ENCODE measurements at regions not wholly inside any gene's neighbourhood (a gene's known extent, or its start where the extent isn't known, plus 50 kb on each side); places are given as distances from the start of the nearest gene placed in this dataset.

DNA sequence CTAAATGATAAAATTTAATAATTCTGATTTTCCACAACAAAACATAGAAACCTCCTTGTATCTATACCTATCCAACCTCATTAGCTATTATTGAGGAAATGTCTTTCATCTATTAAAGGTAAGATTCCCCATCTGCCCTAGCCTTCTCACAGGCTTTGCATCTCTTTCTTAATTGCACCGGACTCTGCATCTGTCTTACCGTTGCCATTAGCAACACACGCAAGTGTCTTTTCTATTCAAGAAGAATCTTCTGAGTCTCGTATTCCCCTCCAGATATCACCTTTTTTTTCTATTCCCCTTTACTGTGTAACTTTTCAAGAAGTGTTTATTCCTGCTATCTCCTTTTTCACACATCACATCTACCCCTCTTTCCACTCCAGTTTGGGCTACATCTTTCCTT is 500.0 kb downstream of the NOVA1 start:
- Histone ChIP-seq H3K4me1 (ENCODE audit: control insufficient read depth in 1 of 2, insufficient read depth in 2 of 2, low read depth in 1 of 2, low read length in 1 of 2) (no peaks in the 10 kb centered on the region), H3K36me3 (replicated peaks in 1 of 2; ENCODE audit: control insufficient read depth in 1 of 2, insufficient read depth in 2 of 2, low read length in 1 of 2) (no peaks in the 10 kb centered on the region), H3K27ac (ENCODE audit: low read depth in 2 of 2, low read length in 1 of 2) (no peak overlapping the region), H3K4me3 (ENCODE audit: low read depth in 2 of 2, low read length in 1 of 2) (no peak overlapping the region), H3K9me3 (no peaks in the 10 kb centered on the region), H3F3A (replicated peaks; ENCODE audit: insufficient read depth) (no peaks in the 10 kb centered on the region), H3K9ac (no peak overlapping the region), H3K79me2 (ENCODE audit: insufficient read depth) (no peaks in the 10 kb centered on the region), H3K4me2 (no peak overlapping the region), H3K9me2 (no peaks in the 10 kb centered on the region), H4K20me1 (ENCODE audit: insufficient read depth) (no peaks in the 10 kb centered on the region), H3K27me3 (ENCODE audit: insufficient read depth) (no peaks in the 10 kb centered on the region), H2AFZ (ENCODE audit: low read depth) (no peak overlapping the region)
- CTCF ChIA-PET: no interaction called here
- no peak for DNase-seq
- TF ChIP-seq NFIC (IDR thresholded peaks at IDR 0.05; ENCODE audit: borderline replicate concordance) (no peak), TCF12 (IDR thresholded peaks at IDR 0.05) (no peak), FOSL2 (IDR thresholded peaks at IDR 0.05; ENCODE audit: borderline replicate concordance, low read depth) (no peak), POLR2AphosphoS5 (IDR thresholded peaks at IDR 0.05; ENCODE audit: low read depth, low read length) (no peak), TAF1 (IDR thresholded peaks at IDR 0.05; ENCODE audit: borderline replicate concordance, low read depth, low read length) (no peak), FOXJ3 (CRISPR knock-in tag; IDR thresholded peaks at IDR 0.05) (no peak), USF1 (IDR thresholded peaks at IDR 0.05; ENCODE audit: borderline replicate concordance, low read depth) (no peak), ELF1 (IDR thresholded peaks at IDR 0.05) (no peak), MEF2A (IDR thresholded peaks at IDR 0.05; ENCODE audit: borderline replicate concordance, low read depth) (no peak), FOXM1 (IDR thresholded peaks at IDR 0.05; ENCODE audit: low read depth) (no peak)
- TF ChIP-seq, protein P1, sequence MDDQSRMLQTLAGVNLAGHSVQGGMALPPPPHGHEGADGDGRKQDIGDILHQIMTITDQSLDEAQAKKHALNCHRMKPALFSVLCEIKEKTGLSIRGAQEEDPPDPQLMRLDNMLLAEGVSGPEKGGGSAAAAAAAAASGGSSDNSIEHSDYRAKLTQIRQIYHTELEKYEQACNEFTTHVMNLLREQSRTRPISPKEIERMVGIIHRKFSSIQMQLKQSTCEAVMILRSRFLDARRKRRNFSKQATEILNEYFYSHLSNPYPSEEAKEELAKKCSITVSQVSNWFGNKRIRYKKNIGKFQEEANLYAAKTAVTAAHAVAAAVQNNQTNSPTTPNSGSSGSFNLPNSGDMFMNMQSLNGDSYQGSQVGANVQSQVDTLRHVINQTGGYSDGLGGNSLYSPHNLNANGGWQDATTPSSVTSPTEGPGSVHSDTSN (IDR thresholded peaks at IDR 0.05): no peak
- TF ChIP-seq, protein P2, sequence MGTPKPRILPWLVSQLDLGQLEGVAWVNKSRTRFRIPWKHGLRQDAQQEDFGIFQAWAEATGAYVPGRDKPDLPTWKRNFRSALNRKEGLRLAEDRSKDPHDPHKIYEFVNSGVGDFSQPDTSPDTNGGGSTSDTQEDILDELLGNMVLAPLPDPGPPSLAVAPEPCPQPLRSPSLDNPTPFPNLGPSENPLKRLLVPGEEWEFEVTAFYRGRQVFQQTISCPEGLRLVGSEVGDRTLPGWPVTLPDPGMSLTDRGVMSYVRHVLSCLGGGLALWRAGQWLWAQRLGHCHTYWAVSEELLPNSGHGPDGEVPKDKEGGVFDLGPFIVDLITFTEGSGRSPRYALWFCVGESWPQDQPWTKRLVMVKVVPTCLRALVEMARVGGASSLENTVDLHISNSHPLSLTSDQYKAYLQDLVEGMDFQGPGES (IDR thresholded peaks at IDR 0.05; ENCODE audit: low read depth, low read length): no peak
- 2% methylated on average over 4 of the region's 4 CpGs for WGBS (ENCODE audit: low lambda C conversion rate)
- POLR2A ChIA-PET: no interaction called here

DNA sequence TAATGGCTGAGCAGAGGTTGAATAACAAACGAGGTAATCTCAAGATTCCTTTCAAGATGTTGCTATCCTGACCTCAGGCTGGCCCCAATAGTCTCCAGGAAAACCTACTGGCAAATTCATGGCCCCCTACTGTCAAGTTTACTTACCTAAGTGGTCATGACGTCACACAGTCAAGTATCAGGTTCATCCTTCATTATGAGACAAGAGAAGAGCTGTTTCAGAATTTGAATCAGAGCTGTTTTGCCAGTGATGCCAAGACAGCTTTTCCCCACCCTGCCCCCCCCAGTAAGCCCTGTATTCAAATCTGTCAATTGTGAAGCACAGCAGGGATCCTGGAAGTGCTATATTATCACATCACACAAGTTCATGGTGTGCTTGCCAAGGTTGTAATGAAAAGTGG is 509.6 kb downstream of the NOVA1 start:
- WGBS (ENCODE audit: low lambda C conversion rate): 0% methylated on average over 2 of the region's 2 CpGs
- POLR2A ChIA-PET: no interaction called here
- CTCF ChIA-PET: no interaction called here
- TF ChIP-seq EP300 (IDR thresholded peaks at IDR 0.05; ENCODE audit: borderline replicate concordance in 1 of 2, low read depth in 1 of 2, low read length in 1 of 2) (no peak), TCF12 (IDR thresholded peaks at IDR 0.05) (no peak), GABPA (IDR thresholded peaks at IDR 0.05; ENCODE audit: low read depth) (no peak), TEAD4 (IDR thresholded peaks at IDR 0.05; ENCODE audit: borderline replicate concordance, insufficient read depth) (no peak), MEF2A (IDR thresholded peaks at IDR 0.05; ENCODE audit: borderline replicate concordance, low read depth) (no peak), USF1 (IDR thresholded peaks at IDR 0.05; ENCODE audit: borderline replicate concordance, low read depth) (no peak), FOXJ3 (CRISPR knock-in tag; IDR thresholded peaks at IDR 0.05) (no peak), RCOR1 (IDR thresholded peaks at IDR 0.05; ENCODE audit: low read length) (no peak), JUND (IDR thresholded peaks at IDR 0.05) (no peak), USF2 (IDR thresholded peaks at IDR 0.05; ENCODE audit: borderline replicate concordance, low read depth, low read length) (no peak), REST (IDR thresholded peaks at IDR 0.05; ENCODE audit: low read depth, low read length) (no peak), NFIC (IDR thresholded peaks at IDR 0.05; ENCODE audit: borderline replicate concordance) (no peak), FOSL2 (IDR thresholded peaks at IDR 0.05; ENCODE audit: borderline replicate concordance, low read depth) (no peak), GATA2 (CRISPR knock-in tag; IDR thresholded peaks at IDR 0.05) (no peak), RFX5 (IDR thresholded peaks at IDR 0.05; ENCODE audit: low read length) (no peak)

More for the DNA sequence above, 509.6 kb downstream of the NOVA1 start:
- H3K4me1 ChIP-seq (ENCODE audit: control insufficient read depth in 1 of 2, insufficient read depth in 2 of 2, low read depth in 1 of 2, low read length in 1 of 2): no peaks in the 10 kb centered on the region
- H3K36me3 ChIP-seq (replicated peaks in 1 of 2; ENCODE audit: control insufficient read depth in 1 of 2, insufficient read depth in 2 of 2, low read length in 1 of 2): no peaks in the 10 kb centered on the region
- no peak overlapping the region for H3K27ac ChIP-seq (ENCODE audit: low read depth in 2 of 2, low read length in 1 of 2)
- H4K20me1 ChIP-seq (ENCODE audit: insufficient read depth): no peaks in the 10 kb centered on the region
- DNase-seq: no peak
- no peak overlapping the region for H3K4me3 ChIP-seq (ENCODE audit: low read depth in 2 of 2, low read length in 1 of 2)
- H3K9ac ChIP-seq: no peak overlapping the region
- H2AFZ ChIP-seq (ENCODE audit: low read depth): no peak overlapping the region
- H3K79me2 ChIP-seq (ENCODE audit: insufficient read depth): no peaks in the 10 kb centered on the region
- H3K9me3 ChIP-seq: no peaks in the 10 kb centered on the region
- no peak overlapping the region for H3K4me2 ChIP-seq
- no peaks in the 10 kb centered on the region for H3K9me2 ChIP-seq
- no peaks in the 10 kb centered on the region for H3F3A ChIP-seq (replicated peaks; ENCODE audit: insufficient read depth)
- H3K27me3 ChIP-seq (ENCODE audit: insufficient read depth): no peaks in the 10 kb centered on the region

Data from SK-N-SH (cell line).